ENCODE measurements at regions not wholly inside any gene's neighbourhood (a gene's known extent, or its start where the extent isn't known, plus 50 kb on each side); places are given as distances from the start of the nearest gene placed in this dataset.

- TF ChIP-seq CTCF (conservative IDR thresholded peaks at IDR 0.05): no peak
- DNase-seq (ENCODE audit: extremely low spot score, unreplicated experiment): no peak
- Mint-ChIP-seq H3K36me3 (no peaks in the 10 kb centered on the region), H3K9me3 (no peaks in the 10 kb centered on the region), H3K27ac (no peak overlapping the region), H3K27me3 (no peaks in the 10 kb centered on the region), H3K4me1 (ENCODE audit: unreplicated experiment) (no peaks in the 10 kb centered on the region), H3K4me3 (no peak overlapping the region)
Observed at GRCh38 chr4:13007802-13008470, 476.2 kb downstream of the RAB28 start.

GRCh38 chr4:12993923-12994322 is 490.2 kb downstream of the RAB28 start:
- Mint-ChIP-seq H3K36me3 (no peaks in the 10 kb centered on the region), H3K4me3 (no peak overlapping the region), H3K4me1 (ENCODE audit: unreplicated experiment) (no peaks in the 10 kb centered on the region), H3K27me3 (no peaks in the 10 kb centered on the region), H3K9me3 (peaks cover 4% of the 10 kb centered on the region), H3K27ac (no peak overlapping the region)
- no peak for DNase-seq (ENCODE audit: extremely low spot score, unreplicated experiment)
- no peak for TF ChIP-seq CTCF (conservative IDR thresholded peaks at IDR 0.05)

- Mint-ChIP-seq H3K36me3 (no peaks in the 10 kb centered on the region), H3K27ac (no peak overlapping the region), H3K9me3 (no peaks in the 10 kb centered on the region), H3K4me1 (ENCODE audit: unreplicated experiment) (no peaks in the 10 kb centered on the region), H3K27me3 (no peaks in the 10 kb centered on the region), H3K4me3 (no peak overlapping the region)
- TF ChIP-seq CTCF (conservative IDR thresholded peaks at IDR 0.05): no peak
- DNase-seq (ENCODE audit: extremely low spot score, unreplicated experiment): no peak
Observed at GRCh38 chr4:12987284-12987683, 496.9 kb downstream of the RAB28 start.

- Mint-ChIP-seq H3K9me3 (no peaks in the 10 kb centered on the region), H3K36me3 (no peaks in the 10 kb centered on the region), H3K4me3 (no peak overlapping the region), H3K27me3 (no peaks in the 10 kb centered on the region), H3K4me1 (ENCODE audit: unreplicated experiment) (no peaks in the 10 kb centered on the region), H3K27ac (no peak overlapping the region)
- no peak for DNase-seq (ENCODE audit: extremely low spot score, unreplicated experiment)
- no peak for TF ChIP-seq CTCF (conservative IDR thresholded peaks at IDR 0.05)
Observed at GRCh38 chr4:12979797-12980196, 504.3 kb downstream of the RAB28 start.

- Mint-ChIP-seq H3K27me3 (no peaks in the 10 kb centered on the region), H3K4me3 (no peak overlapping the region), H3K9me3 (no peaks in the 10 kb centered on the region), H3K27ac (no peak overlapping the region), H3K36me3 (no peaks in the 10 kb centered on the region), H3K4me1 (ENCODE audit: unreplicated experiment) (no peaks in the 10 kb centered on the region)
- no peak for TF ChIP-seq CTCF (conservative IDR thresholded peaks at IDR 0.05)
- DNase-seq (ENCODE audit: extremely low spot score, unreplicated experiment): no peak
Observed at GRCh38 chr4:12978310-12978709, 505.8 kb downstream of the RAB28 start.

GRCh38 chr4:12975511-12975910 is 508.6 kb downstream of the RAB28 start:
- no peaks in the 10 kb centered on the region for H3K4me1 Mint-ChIP-seq (ENCODE audit: unreplicated experiment)
- H3K36me3 Mint-ChIP-seq: no peaks in the 10 kb centered on the region
- no peak for DNase-seq (ENCODE audit: extremely low spot score, unreplicated experiment)

More at GRCh38 chr4:12975511-12975910, 508.6 kb downstream of the RAB28 start:
- TF ChIP-seq CTCF (conservative IDR thresholded peaks at IDR 0.05): no peak
- Mint-ChIP-seq H3K9me3 (no peaks in the 10 kb centered on the region), H3K27ac (no peak overlapping the region), H3K4me3 (no peak overlapping the region), H3K27me3 (no peaks in the 10 kb centered on the region)

All from type B pancreatic cell (in vitro differentiated cells).